Adipocyte (in vitro differentiated cells): ENCODE measurements at regions not wholly inside any gene's neighbourhood (a gene's known extent, or its start where the extent isn't known, plus 50 kb on each side); places are given as distances from the start of the nearest gene placed in this dataset.
"Not testable (repeated sequence)": the region's sequence is repeated elsewhere in the genome, so short reads cannot be mapped to it uniquely, and the experiment has no call there.

Source experiments
- DNase-seq: peaks from one replicate; pipeline ENCODE4 v3.0.0-alpha.2; 2015; ENCODE audit warnings: low read depth
- H3K27me3 ChIP-seq: replicated peaks from 2 replicates; pipeline ENCODE4 v1.7.0; 2013; ENCODE audit warnings: mild to moderate bottlenecking, low read length, moderate library complexity; ENCODE audit not compliant: control insufficient read depth, insufficient read depth
- H3K36me3 ChIP-seq: 2 replicates; pipeline ENCODE4 v1.7.0; 2013; ENCODE audit warnings: low read length, mild to moderate bottlenecking, moderate library complexity; ENCODE audit not compliant: control insufficient read depth, insufficient read depth, severe bottlenecking
- H3K4me1 ChIP-seq: 2 replicates; pipeline ENCODE4 v1.7.0; 2013; ENCODE audit warnings: mild to moderate bottlenecking, low read length, moderate library complexity; ENCODE audit not compliant: control insufficient read depth, insufficient read depth
- H3K4me3 ChIP-seq: 2 replicates; pipeline ENCODE4 v1.7.0; 2013; ENCODE audit warnings: mild to moderate bottlenecking, low read length, moderate library complexity
- H3K9ac ChIP-seq: 2 replicates; pipeline ENCODE4 v1.7.0; 2013; ENCODE audit warnings: mild to moderate bottlenecking, low read length, moderate library complexity
- H3K9me3 ChIP-seq: 2 replicates; pipeline ENCODE4 v1.7.0; 2013; ENCODE audit warnings: mild to moderate bottlenecking, low read length, moderate library complexity; ENCODE audit not compliant: control insufficient read depth

DNA sequence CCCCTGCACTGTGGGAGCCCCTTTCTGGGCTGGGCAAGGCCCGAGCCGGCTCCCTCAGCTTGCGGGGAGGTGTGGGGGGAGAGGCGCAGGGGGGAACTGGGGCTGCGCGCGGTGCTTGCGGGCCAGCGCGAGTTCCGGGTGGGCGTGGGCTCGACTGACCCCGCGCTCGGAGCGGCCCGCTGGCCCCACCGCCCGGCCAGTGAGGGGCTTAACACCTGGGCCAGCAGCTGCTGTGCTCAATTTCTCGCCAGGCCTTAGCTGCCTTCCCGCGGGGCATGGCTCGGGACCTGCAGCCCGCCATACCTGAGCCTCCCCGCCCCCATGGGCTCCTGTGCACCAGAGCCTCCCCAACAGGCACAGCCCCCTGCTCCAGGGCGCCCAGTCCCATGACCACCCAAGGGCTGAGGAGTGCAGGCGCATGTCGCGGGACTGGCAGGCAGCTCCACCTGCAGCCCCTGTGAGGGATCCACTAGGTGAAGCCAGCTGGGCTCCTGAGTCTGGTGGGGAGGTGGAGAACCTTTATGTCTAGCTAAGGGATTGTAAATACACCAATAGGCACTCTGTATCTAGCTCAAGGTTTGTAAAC lies 122.8 kb upstream of the FAT4 start:
- H3K9ac ChIP-seq, H3K9me3 ChIP-seq, H3K36me3 ChIP-seq, DNase-seq, H3K27me3 ChIP-seq, H3K4me3 ChIP-seq: not testable (repeated sequence)
- H3K4me1 ChIP-seq: peaks cover 13% of the 10 kb centered on the region

DNA sequence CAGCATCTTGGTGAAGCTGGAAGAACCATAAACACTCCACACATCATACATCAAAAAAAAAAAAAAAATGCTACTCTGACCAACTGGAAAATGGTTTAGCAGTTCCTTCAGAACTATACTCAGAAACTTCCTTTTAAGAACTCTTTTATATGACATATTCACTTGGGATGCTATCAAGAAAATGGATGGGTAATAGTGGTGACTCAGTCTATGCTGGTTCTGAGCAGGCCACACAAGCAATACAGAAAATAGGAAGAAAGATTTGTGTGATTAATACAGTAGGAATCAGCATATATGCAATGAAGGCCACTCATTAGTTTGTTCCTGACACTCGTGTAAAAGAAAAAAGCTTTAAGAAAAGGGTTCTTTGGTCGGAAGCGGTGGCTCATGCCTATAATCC lies 123.5 kb upstream of the FAT4 start:
- peak; percentile 13 for DNase-seq
- Histone ChIP-seq H3K9ac (no peak overlapping the region), H3K4me1 (peaks cover 18% of the 10 kb centered on the region), H3K9me3 (no peaks in the 10 kb centered on the region), H3K36me3 (no peaks in the 10 kb centered on the region), H3K27me3 (no peaks in the 10 kb centered on the region), H3K4me3 (no peak overlapping the region)

DNA sequence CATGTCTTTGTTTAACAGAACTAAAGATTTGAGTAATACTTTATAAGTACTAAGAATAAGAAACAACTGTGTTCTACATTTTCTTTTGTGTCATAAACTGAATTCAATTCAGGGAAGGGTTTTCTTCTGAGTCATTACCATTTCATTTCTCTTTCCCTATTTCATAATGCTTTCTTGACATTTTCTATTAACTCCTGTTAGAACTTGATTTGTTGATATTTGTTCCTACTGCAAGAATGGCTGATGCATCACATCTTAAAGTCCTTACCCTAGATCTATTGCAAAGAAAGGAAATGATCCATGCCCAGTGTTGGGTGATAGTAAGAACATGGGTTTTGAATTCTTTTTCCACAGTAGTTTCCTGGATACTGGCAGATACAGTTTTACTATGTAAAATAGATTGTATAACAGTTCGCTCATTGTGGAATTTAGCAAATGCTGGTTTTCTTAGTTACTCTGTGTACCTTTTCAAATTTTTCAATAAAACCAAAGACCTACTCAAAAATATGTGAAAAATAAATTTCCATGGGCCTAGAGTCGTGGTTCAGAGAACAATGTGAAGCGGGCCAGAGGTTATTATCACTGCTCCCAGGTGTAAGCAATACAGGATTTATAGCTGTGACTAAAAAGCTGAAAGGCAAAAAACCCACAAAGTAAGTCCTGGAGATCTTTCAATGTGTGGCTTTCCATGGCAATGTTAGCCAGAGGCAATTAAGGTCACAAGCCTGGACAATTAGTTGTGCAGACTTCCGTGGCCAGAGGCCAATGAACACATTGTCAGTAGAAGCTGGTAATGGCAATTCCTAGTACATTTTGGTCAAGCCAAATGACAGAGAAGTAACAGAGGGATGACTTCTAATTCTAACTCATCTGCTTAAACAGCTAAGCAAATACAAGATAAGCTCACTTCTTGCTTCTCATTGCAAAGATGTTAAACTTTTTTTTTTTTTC lies 127.3 kb upstream of the FAT4 start:
- Histone ChIP-seq H3K9me3 (no peaks in the 10 kb centered on the region), H3K36me3 (no peaks in the 10 kb centered on the region), H3K9ac (no peak overlapping the region), H3K4me3 (no peak overlapping the region), H3K4me1 (peaks cover 18% of the 10 kb centered on the region), H3K27me3 (no peaks in the 10 kb centered on the region)
- peak; percentile 83 for DNase-seq

DNA sequence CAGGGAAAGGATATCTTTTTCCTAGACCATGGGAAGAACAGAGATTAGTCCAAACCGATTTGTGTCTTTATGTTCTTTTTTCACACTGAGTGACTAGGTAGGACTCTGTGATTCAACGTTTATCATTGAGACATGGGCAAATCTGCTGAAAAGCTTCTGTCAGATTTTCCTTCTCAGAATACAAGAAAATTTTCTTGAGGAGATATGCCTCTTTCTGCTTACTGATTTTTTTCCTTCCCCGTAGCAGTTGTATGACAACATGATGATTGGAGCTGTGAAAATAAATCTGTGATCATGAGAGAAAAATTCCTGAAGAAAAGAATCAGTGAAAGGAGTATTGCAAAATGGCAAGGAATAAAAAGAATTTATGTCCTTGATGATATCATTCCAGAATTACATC lies 130.6 kb upstream of the FAT4 start:
- Histone ChIP-seq H3K4me1 (peaks cover 18% of the 10 kb centered on the region), H3K4me3 (no peak overlapping the region), H3K9me3 (no peaks in the 10 kb centered on the region), H3K27me3 (no peaks in the 10 kb centered on the region), H3K36me3 (no peaks in the 10 kb centered on the region), H3K9ac (no peak overlapping the region)
- DNase-seq: no peak

DNA sequence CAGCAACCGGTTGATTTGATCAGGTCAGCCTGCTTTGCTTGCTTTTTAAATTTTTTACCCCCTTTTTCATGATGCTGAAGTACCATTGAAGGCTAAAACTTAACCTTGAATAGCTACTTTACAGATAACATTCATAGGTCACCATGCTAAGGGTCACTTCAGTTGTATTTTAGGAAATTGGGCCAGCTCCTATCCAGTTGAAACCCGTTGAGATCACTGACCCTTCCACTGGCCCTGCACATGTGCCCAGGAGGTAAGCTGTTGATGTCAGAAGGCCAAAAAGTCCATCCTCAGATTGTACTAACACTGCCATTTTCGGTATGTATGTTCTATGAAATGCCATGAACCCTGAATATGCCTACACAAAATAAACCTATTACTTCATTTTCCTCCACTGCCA lies 133.0 kb upstream of the FAT4 start:
- H3K4me3 ChIP-seq: no peak overlapping the region
- H3K27me3 ChIP-seq: no peaks in the 10 kb centered on the region
- no peaks in the 10 kb centered on the region for H3K9me3 ChIP-seq
- no peak for DNase-seq
- no peaks in the 10 kb centered on the region for H3K36me3 ChIP-seq
- peaks cover 4% of the 10 kb centered on the region for H3K4me1 ChIP-seq
- H3K9ac ChIP-seq: no peak overlapping the region

DNA sequence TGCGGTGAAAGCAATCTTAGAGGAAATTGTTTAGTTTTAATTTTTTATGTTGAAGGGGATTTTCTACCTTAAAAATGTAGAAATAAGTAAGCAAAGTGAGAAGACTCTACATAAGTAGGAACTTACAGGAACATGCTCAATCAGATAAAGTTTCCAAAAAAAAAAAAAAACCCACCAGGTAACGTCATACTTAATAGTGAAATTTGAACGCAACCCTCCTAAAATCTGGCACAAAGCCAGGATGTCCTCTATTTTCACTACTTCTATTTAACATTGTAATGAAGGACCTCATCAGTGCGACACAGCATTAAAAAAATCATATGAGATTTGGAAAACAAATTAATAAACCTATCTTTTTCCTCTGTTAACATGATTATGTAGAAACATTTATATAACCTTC lies 135.0 kb upstream of the FAT4 start:
- no peak for DNase-seq
- Histone ChIP-seq H3K4me3 (no peak overlapping the region), H3K9ac (no peak overlapping the region), H3K36me3 (no peaks in the 10 kb centered on the region), H3K9me3 (no peaks in the 10 kb centered on the region), H3K27me3 (no peaks in the 10 kb centered on the region), H3K4me1 (no peaks in the 10 kb centered on the region)

DNA sequence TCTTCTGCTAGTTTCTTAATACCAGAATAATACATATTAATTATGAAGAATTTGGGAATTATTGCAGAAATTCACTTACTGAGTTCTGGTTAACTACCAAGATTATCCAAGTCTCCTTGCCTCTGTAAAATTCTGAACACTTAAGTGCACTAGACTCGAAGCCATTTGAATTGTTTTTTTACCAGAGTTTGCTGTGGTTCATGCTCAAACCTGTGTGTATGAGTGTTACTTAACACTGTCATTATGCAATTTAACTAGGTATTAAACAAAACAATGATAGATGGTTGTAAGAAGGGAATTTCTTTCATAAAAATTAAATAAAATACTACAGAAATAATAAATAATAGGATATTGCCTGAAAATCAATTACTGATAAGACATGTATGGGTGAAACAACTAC lies 145.6 kb upstream of the FAT4 start:
- Histone ChIP-seq H3K27me3 (no peaks in the 10 kb centered on the region), H3K9me3 (no peaks in the 10 kb centered on the region), H3K9ac (no peak overlapping the region), H3K4me3 (no peak overlapping the region), H3K4me1 (no peaks in the 10 kb centered on the region), H3K36me3 (no peaks in the 10 kb centered on the region)
- no peak for DNase-seq

DNA sequence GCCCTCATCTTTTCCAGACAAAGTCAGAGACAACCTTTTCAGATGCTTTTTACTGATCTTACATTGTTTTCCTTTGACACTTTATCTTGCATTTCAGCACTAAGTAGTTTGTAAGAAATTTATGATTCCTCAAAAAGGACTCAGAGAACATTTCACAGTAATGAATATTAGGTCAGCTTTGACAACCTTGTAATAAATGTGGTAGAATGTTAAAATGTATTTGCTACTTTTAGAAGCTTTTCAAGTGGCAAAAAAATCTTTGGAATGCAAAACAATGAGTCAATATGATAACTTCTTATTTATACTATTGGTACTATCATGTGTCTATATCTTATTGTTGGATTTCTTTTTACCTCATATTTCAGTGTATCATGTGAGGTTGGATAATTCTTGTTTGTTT lies 146.2 kb upstream of the FAT4 start:
- no peaks in the 10 kb centered on the region for H3K27me3 ChIP-seq
- no peaks in the 10 kb centered on the region for H3K4me1 ChIP-seq
- H3K36me3 ChIP-seq: no peaks in the 10 kb centered on the region
- peak; percentile 2 for DNase-seq
- H3K4me3 ChIP-seq: no peak overlapping the region
- H3K9me3 ChIP-seq: no peaks in the 10 kb centered on the region
- H3K9ac ChIP-seq: no peak overlapping the region

DNA sequence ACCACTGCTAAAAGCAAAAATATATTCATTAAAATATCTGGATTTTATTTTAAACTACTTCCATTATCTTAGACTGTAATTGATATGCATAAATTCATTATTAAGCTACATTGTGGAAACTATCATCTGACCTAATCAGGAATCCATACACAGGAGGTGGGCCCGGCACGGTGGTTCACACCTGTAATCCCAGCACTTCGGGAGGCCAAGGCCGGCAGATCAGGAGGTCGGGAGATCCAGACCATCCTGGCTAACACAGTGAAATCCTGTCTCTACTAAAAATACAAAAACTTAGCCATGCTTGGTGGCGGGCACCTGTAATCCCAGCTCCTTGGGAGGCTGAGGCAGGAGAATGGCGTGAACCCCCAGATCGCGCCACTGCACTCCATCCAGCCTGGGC lies 148.7 kb upstream of the FAT4 start:
- not testable (repeated sequence) for H3K4me1 ChIP-seq, H3K27me3 ChIP-seq, H3K36me3 ChIP-seq

DNA sequence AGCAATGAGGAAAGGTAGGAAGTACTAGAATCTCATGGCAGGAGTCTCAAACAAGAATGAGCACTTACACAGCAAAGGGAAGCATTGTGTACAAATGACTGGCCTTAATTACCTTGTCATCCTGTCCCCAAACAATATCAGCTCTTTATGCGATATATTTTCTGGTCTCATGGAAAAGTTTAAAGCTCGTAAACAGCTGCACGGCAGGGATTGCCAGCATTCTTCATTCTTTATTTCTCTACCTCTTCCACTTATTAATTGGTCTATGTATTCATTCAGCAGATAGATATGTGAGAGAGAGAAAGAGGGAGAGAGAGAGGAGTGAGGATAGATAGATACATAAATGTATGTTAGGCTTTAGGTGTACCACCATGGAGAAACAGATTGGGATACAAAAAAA lies 155.8 kb upstream of the FAT4 start:
- Histone ChIP-seq H3K9me3 (no peaks in the 10 kb centered on the region), H3K4me3 (no peak overlapping the region), H3K27me3 (no peaks in the 10 kb centered on the region), H3K4me1 (no peaks in the 10 kb centered on the region), H3K36me3 (no peaks in the 10 kb centered on the region), H3K9ac (no peak overlapping the region)
- DNase-seq: no peak

More for the DNA sequence above, 148.7 kb upstream of the FAT4 start:
- not testable (repeated sequence) for H3K4me3 ChIP-seq, DNase-seq, H3K9ac ChIP-seq, H3K9me3 ChIP-seq

DNA sequence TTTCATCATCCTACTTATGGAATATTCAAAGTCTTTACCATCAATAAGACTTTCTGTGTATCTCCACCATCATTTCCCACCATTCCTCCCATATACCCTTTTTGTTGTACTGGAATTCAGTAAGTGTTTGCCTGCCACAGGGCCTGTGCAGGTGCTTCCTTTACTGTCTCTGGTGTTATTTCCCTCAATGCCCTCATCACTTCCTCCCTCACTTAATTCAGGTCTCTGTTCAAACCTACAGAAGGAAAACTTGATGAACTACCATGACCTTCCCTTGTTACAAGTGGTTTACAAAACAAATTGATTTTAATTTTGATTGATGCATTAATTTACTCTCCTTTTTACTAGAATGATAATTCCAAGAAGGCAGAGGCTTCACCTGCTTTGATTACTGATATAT lies 159.5 kb upstream of the FAT4 start:
- Histone ChIP-seq H3K9me3 (no peaks in the 10 kb centered on the region), H3K4me3 (no peak overlapping the region), H3K36me3 (no peaks in the 10 kb centered on the region), H3K9ac (no peak overlapping the region), H3K27me3 (no peaks in the 10 kb centered on the region), H3K4me1 (no peaks in the 10 kb centered on the region)
- no peak for DNase-seq
